Panc1 (cell line): ENCODE measurements at regions not wholly inside any gene's neighbourhood (a gene's known extent, or its start where the extent isn't known, plus 50 kb on each side); places are given as distances from the start of the nearest gene placed in this dataset.

ENCODE experiments used
- ATAC-seq: fragments of 200-7000 bp; cut with Tn5 transposase; 2 replicates; pipeline ENCODE4 v1.9.1; 2020; ENCODE audit warnings: mild to moderate bottlenecking, moderate library complexity
- BruUV-seq: library from RNA; stranded (reverse); fragments of 400-500 nt; replicated peaks from 2 replicates; lab custom pipeline; 2021; lab: Mats Ljungman, UMichigan
- CTCF ChIA-PET: fragments of 300-600 bp; sonication (Branson Sonifier 250); formaldehyde crosslinking; loops from one replicate; lab custom pipeline; 2022; ENCODE audit warnings: antibody characterized with exemption; lab: Charles Lee
- POLR2A ChIA-PET: fragments of 300-600 bp; sonication (Branson Sonifier 250); formaldehyde crosslinking; loops from one replicate; lab custom pipeline; 2022; ENCODE audit warnings: antibody characterized with exemption; lab: Charles Lee
- DNase-seq: peaks from one replicate; pipeline ENCODE4 v3.0.0-alpha.2; 2010; ENCODE audit warnings: low read depth, low spot score
- H3K27ac ChIP-seq: 2 replicates; pipeline ENCODE4 v1.5.1; 2011; ENCODE audit warnings: mild to moderate bottlenecking, low read length, inconsistent platforms
- H3K27me3 ChIP-seq: fragments of 200-500 bp; sonication (Bioruptor generic); 2 replicates; pipeline ENCODE4 v1.6.0; 2014; ENCODE audit warnings: low read length, inconsistent platforms; ENCODE audit not compliant: control insufficient read depth, insufficient read depth
- H3K36me3 ChIP-seq: fragments of 200-500 bp; sonication (Bioruptor generic); 2 replicates; pipeline ENCODE4 v1.5.1; 2014; ENCODE audit warnings: inconsistent platforms, mild to moderate bottlenecking, low read length, moderate library complexity; ENCODE audit not compliant: control insufficient read depth, insufficient read depth
- H3K4me1 ChIP-seq: 2 replicates; pipeline ENCODE4 v1.5.1; 2011; ENCODE audit warnings: inconsistent platforms, mild to moderate bottlenecking, low read length, moderate library complexity; ENCODE audit not compliant: control insufficient read depth, insufficient read depth
- H3K4me3 ChIP-seq, 2 experiments: 2 replicates each; pipeline ENCODE4 v1.5.1; 2011 to 2012; ENCODE audit warnings: low read depth in 2 of 2, low read length in 2 of 2, mild to moderate bottlenecking in 2 of 2, inconsistent platforms in 1 of 2, moderate library complexity in 1 of 2
- H3K9me3 ChIP-seq: fragments of 200-500 bp; sonication (Bioruptor generic); 2 replicates; pipeline ENCODE4 v1.5.1; 2014; ENCODE audit warnings: low read depth, mild to moderate bottlenecking, inconsistent platforms, low read length, moderate library complexity; ENCODE audit not compliant: control insufficient read depth, insufficient read depth
- CTCF ChIP-seq: fragments of 450-650 bp; IDR thresholded peaks from 2 replicates; pipeline ENCODE4 v1.5.1; 2017; ENCODE audit warnings: mild to moderate bottlenecking
- POLR2AphosphoS5 ChIP-seq: IDR thresholded peaks from 2 replicates; pipeline ENCODE4 v1.6.1; 2012; ENCODE audit warnings: mild to moderate bottlenecking, low read depth, low read length, moderate library complexity
- SIN3A ChIP-seq: IDR thresholded peaks from 2 replicates; pipeline ENCODE4 v1.6.1; 2012; ENCODE audit warnings: low read depth, mild to moderate bottlenecking, low read length, moderate library complexity, borderline replicate concordance; ENCODE audit not compliant: insufficient read depth
- TCF7L2 ChIP-seq: IDR thresholded peaks from 2 replicates; pipeline ENCODE4 v1.6.1; 2011; ENCODE audit warnings: mild to moderate bottlenecking, low read depth, low read length, inconsistent platforms
- in situ Hi-C: cut with HindIII; loops from 2 replicates; pipeline ENCODE4 v1.10.0; 2016; ENCODE audit warnings: low sequenced_read_pairs, low pct_unique_long_range_greater_than_20kb
- intact Hi-C: fragments of 100-400 bp; cut with micrococcal nuclease; formaldehyde crosslinking; loops from one replicate; pipeline ENCODE4 v1.10.0; 2022; ENCODE audit not compliant: unreplicated experiment
- TF ChIP-seq, protein P1 (sequence below), 2 experiments: IDR thresholded peaks; 2 replicates each; pipeline ENCODE4 v1.6.1; 2011 to 2012; ENCODE audit warnings: low read depth in 2 of 2, control low read depth in 1 of 2, low read length in 1 of 2, mild to moderate bottlenecking in 1 of 2, moderate library complexity in 1 of 2; ENCODE audit not compliant: insufficient read depth in 1 of 2

GRCh38 chr15:97623091-97623661, 337.3 kb upstream of the ARRDC4 start:
- ChIA-PET CTCF (no interaction called here), POLR2A (no interaction called here)
- DNase-seq (no peak), ATAC-seq (no peak)
- intact Hi-C loops = no loop called here
- Histone ChIP-seq H3K27me3 (no peaks in the 10 kb centered on the region), H3K4me3 (no peak overlapping the region), H3K9me3 (no peaks in the 10 kb centered on the region), H3K36me3 (no peaks in the 10 kb centered on the region), H3K4me1 (no peaks in the 10 kb centered on the region), H3K27ac (no peak overlapping the region)
- in situ Hi-C loops = no loop called here
- no TSS peak for BruUV-seq
- no peak for TF ChIP-seq POLR2AphosphoS5
- no peak for TF ChIP-seq CTCF
- no peak for TF ChIP-seq SIN3A
- no peak for TF ChIP-seq TCF7L2

- in situ Hi-C loops (no loop called here), intact Hi-C loops (no loop called here)
- H3K4me3 ChIP-seq = no peak overlapping the region
- H3K27ac ChIP-seq = no peak overlapping the region
- ATAC-seq = no peak
- no peaks in the 10 kb centered on the region for H3K36me3 ChIP-seq
- TF ChIP-seq, protein P1, sequence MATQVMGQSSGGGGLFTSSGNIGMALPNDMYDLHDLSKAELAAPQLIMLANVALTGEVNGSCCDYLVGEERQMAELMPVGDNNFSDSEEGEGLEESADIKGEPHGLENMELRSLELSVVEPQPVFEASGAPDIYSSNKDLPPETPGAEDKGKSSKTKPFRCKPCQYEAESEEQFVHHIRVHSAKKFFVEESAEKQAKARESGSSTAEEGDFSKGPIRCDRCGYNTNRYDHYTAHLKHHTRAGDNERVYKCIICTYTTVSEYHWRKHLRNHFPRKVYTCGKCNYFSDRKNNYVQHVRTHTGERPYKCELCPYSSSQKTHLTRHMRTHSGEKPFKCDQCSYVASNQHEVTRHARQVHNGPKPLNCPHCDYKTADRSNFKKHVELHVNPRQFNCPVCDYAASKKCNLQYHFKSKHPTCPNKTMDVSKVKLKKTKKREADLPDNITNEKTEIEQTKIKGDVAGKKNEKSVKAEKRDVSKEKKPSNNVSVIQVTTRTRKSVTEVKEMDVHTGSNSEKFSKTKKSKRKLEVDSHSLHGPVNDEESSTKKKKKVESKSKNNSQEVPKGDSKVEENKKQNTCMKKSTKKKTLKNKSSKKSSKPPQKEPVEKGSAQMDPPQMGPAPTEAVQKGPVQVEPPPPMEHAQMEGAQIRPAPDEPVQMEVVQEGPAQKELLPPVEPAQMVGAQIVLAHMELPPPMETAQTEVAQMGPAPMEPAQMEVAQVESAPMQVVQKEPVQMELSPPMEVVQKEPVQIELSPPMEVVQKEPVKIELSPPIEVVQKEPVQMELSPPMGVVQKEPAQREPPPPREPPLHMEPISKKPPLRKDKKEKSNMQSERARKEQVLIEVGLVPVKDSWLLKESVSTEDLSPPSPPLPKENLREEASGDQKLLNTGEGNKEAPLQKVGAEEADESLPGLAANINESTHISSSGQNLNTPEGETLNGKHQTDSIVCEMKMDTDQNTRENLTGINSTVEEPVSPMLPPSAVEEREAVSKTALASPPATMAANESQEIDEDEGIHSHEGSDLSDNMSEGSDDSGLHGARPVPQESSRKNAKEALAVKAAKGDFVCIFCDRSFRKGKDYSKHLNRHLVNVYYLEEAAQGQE (IDR thresholded peaks at IDR 0.05; ENCODE audit: insufficient read depth in 1 of 2, low read depth in 2 of 2, low read length in 1 of 2) = no peak
- TF ChIP-seq POLR2AphosphoS5 = no peak
- no peak for TF ChIP-seq SIN3A
- TF ChIP-seq CTCF = no peak
- TF ChIP-seq TCF7L2 = no peak
- POLR2A ChIA-PET = no interaction called here
- no TSS peak for BruUV-seq
- H3K4me1 ChIP-seq = no peaks in the 10 kb centered on the region
- no peak for DNase-seq
- CTCF ChIA-PET = no interaction called here
- H3K27me3 ChIP-seq = no peaks in the 10 kb centered on the region
- H3K9me3 ChIP-seq = no peaks in the 10 kb centered on the region
Observed at GRCh38 chr15:97627634-97628033, 332.9 kb upstream of the ARRDC4 start.
